K562 (cell line): ENCODE measurements at regions not wholly inside any gene's neighbourhood (a gene's known extent, or its start where the extent isn't known, plus 50 kb on each side); places are given as distances from the start of the nearest gene placed in this dataset.

Experiments used
- ATAC-seq: fragments of 200-7000 bp; cut with Tn5 transposase; 3 replicates; pipeline ENCODE4 v1.9.1; 2020; ENCODE audit warnings: moderate library complexity
- BruUV-seq: library from RNA; stranded (reverse); fragments of 400-500 nt; replicated peaks from 2 replicates; lab custom pipeline; 2021; lab: Mats Ljungman, UMichigan
- CTCF ChIA-PET: fragments of 300-600 bp; formaldehyde crosslinking; extraction: SDS; loops from one replicate; lab custom pipeline; 2021; ENCODE audit warnings: low intra/inter-chr PET ratio; lab: Yijun Ruan, JAX
- POLR2A ChIA-PET: fragments of 300-600, 350-650 bp; sonication (Branson Sonifier 250); formaldehyde crosslinking; extraction: SDS; loops from one replicate; lab custom pipeline; 2021; ENCODE audit warnings: antibody characterized with exemption, inconsistent platforms; lab: Yijun Ruan, JAX
- DNase-seq, 4 experiments: peaks; one replicate each; pipeline versions ENCODE4 v3.0.0 to v3.0.0-alpha.2; 2011 to 2018; ENCODE audit warnings: low spot score in 3 of 4, mixed read lengths in 3 of 4; ENCODE audit errors: extremely low read depth in 1 of 4
- FAIRE-seq: peaks from 2 replicates; lab custom pipeline; 2011; peaks lifted over from hg19 to GRCh38; lab: Jason Lieb, UNC
- H2AFZ ChIP-seq: 2 replicates; pipeline ENCODE4 v1.6.0; 2011; ENCODE audit warnings: low read depth, low read length, control low read depth, inconsistent platforms
- H3K27ac ChIP-seq: fragments of 200-600 bp; 3 replicates; pipeline ENCODE4 v1.8.0; 2011; ENCODE audit warnings: low read depth, mild to moderate bottlenecking, control low read depth, inconsistent platforms, low read length, moderate library complexity, mixed read lengths; ENCODE audit errors: extremely low read depth
- H3K27me3 ChIP-seq, 2 experiments: fragments of 300-600 bp in 1 of 2; 2 replicates in 1 of 2; 3 replicates in 1 of 2; pipeline versions ENCODE4 v1.6.0 to v1.8.0; 2011; ENCODE audit warnings: inconsistent platforms in 2 of 2, low read length in 2 of 2, mild to moderate bottlenecking in 1 of 2, mixed read lengths in 1 of 2, moderate library complexity in 1 of 2; ENCODE audit not compliant: control insufficient read depth in 2 of 2, insufficient read depth in 2 of 2
- H3K36me3 ChIP-seq: fragments of 300-600 bp; 3 replicates; pipeline ENCODE4 v1.8.0; 2011; ENCODE audit warnings: mild to moderate bottlenecking, low read length, inconsistent platforms; ENCODE audit not compliant: control insufficient read depth, insufficient read depth
- H3K4me1 ChIP-seq, 2 experiments: fragments of 200-600 bp in 1 of 2; replicated peaks in 1 of 2; 2 replicates in 1 of 2; 3 replicates in 1 of 2; pipeline versions ENCODE4 v1.5.1 to v1.8.0; 2011; ENCODE audit warnings: inconsistent platforms in 2 of 2, low read length in 2 of 2, mild to moderate bottlenecking in 1 of 2, mixed read lengths in 1 of 2, moderate library complexity in 1 of 2; ENCODE audit not compliant: control insufficient read depth in 2 of 2, insufficient read depth in 2 of 2
- H3K4me2 ChIP-seq: 2 replicates; pipeline ENCODE4 v1.6.1; 2011; ENCODE audit warnings: low read length, control low read depth, inconsistent platforms, mixed read lengths; ENCODE audit not compliant: insufficient read depth
- H3K4me3 ChIP-seq: fragments of 200-600 bp; sonication (generic), shearing (Covaris generic); 2 replicates; pipeline ENCODE4 v1.5.1; 2016; ENCODE audit warnings: control low read depth, inconsistent platforms
- H3K79me2 ChIP-seq: fragments of 200-600 bp; 3 replicates; pipeline ENCODE4 v1.8.0; 2011; ENCODE audit warnings: low read length, inconsistent platforms; ENCODE audit not compliant: control insufficient read depth, insufficient read depth
- H3K9ac ChIP-seq, 2 experiments: 2 replicates each; pipeline versions ENCODE4 v1.6.0 to v1.6.1; 2011; ENCODE audit warnings: low read depth in 2 of 2, low read length in 2 of 2, control low read depth in 1 of 2, inconsistent platforms in 1 of 2, mild to moderate bottlenecking in 1 of 2, mixed read lengths in 1 of 2; ENCODE audit not compliant: insufficient read depth in 1 of 2
- H3K9me1 ChIP-seq: one replicate; pipeline ENCODE4 v1.6.0; 2011; ENCODE audit warnings: inconsistent platforms, mild to moderate bottlenecking, low read length, moderate library complexity; ENCODE audit not compliant: control insufficient read depth, insufficient read depth
- H3K9me3 ChIP-seq: replicated peaks from 2 replicates; pipeline ENCODE4 v1.5.1; 2011; ENCODE audit warnings: low read depth, low read length, inconsistent platforms; ENCODE audit not compliant: control insufficient read depth, insufficient read depth
- H4K20me1 ChIP-seq: replicated peaks from 2 replicates; pipeline ENCODE4 v1.6.1; 2011; ENCODE audit warnings: low read length, inconsistent platforms, mixed read lengths; ENCODE audit not compliant: control insufficient read depth, insufficient read depth
- ATF1 ChIP-seq, 2 experiments: fragments of 450-650 bp in 1 of 2; IDR thresholded peaks; 2 replicates each; pipeline ENCODE4 v1.6.1; 2016; ENCODE audit warnings: missing compliant biosample characterization in 1 of 2, missing genetic modification characterization in 1 of 2
- C11orf30 ChIP-seq: fragments of 450-650 bp; IDR thresholded peaks from 2 replicates; pipeline ENCODE4 v1.6.1; 2016; ENCODE audit warnings: low read depth, mild to moderate bottlenecking
- CEBPG ChIP-seq, 3 experiments: fragments of 200-800 bp in 1 of 3; sonication (Bioruptor generic) in 1 of 3; sonication (generic) in 1 of 3; formaldehyde crosslinking in 1 of 3; IDR thresholded peaks in 2 of 3; conservative IDR thresholded peaks in 1 of 3; 2 replicates each; pipeline versions ENCODE4 v1.6.1 to v1.8.0; 2016 to 2022; ENCODE audit warnings: missing compliant biosample characterization in 2 of 3, missing genetic modification characterization in 2 of 3, mild to moderate bottlenecking in 1 of 3, missing genetic modification reagents in 1 of 3
- MECOM ChIP-seq: fragments of 250-450 bp; sonication (Bioruptor Pico); IDR thresholded peaks from 2 replicates; pipeline ENCODE4 v1.8.0; 2022; ENCODE audit warnings: inconsistent platforms
- POLR2B ChIP-seq: fragments of 450-650 bp; IDR thresholded peaks from 2 replicates; pipeline ENCODE4 v1.6.1; 2018; ENCODE audit warnings: low read depth; ENCODE audit not compliant: partially characterized antibody
- PTBP1 ChIP-seq: fragments of 200-400 bp; formaldehyde crosslinking; IDR thresholded peaks from 2 replicates; pipeline ENCODE4 v1.6.1; 2017; ENCODE audit warnings: low read depth, low read length
- SREBF1 ChIP-seq: fragments of 150-350 bp; IDR thresholded peaks from 2 replicates; pipeline ENCODE4 v1.6.1; 2014; ENCODE audit warnings: antibody characterized with exemption, low read depth, low read length, borderline replicate concordance
- ZBTB9 ChIP-seq: fragments of 450-650 bp; formaldehyde crosslinking; IDR thresholded peaks from 2 replicates; pipeline ENCODE4 v1.4.0; 2020; ENCODE audit warnings: mild to moderate bottlenecking, moderate library complexity
- ZNF444 ChIP-seq: fragments of 250-450 bp; sonication (Bioruptor Pico); IDR thresholded peaks from 2 replicates; pipeline ENCODE4 v1.4.0; 2020; ENCODE audit warnings: mild to moderate bottlenecking, moderate library complexity
- ZNF518B ChIP-seq: fragments of 250-450 bp; sonication (Bioruptor Pico); IDR thresholded peaks from 2 replicates; pipeline ENCODE4 v1.5.0; 2021; ENCODE audit warnings: mild to moderate bottlenecking, moderate library complexity
- ZNF644 ChIP-seq: fragments of 200-800 bp; sonication (Bioruptor generic); IDR thresholded peaks from 2 replicates; pipeline ENCODE4 v1.6.1; 2016; ENCODE audit warnings: low read depth, missing genetic modification characterization, missing compliant biosample characterization
- WGBS: fragments of 100-300 bp; shearing (Covaris generic); methylation state at CpG from one replicate; pipeline ENCODE4 v1.1.6; 2016; ENCODE audit warnings: low coverage, mixed read lengths; ENCODE audit not compliant: insufficient coverage; ENCODE audit errors: missing lambda C conversion rate; 5-methylcytosine and 5-hydroxymethylcytosine counted together
- in situ Hi-C: fragments of 300-500 bp; cut with MboI; formaldehyde crosslinking; loops from 4 replicates; pipeline ENCODE4 v1.15.0; 2018; ENCODE audit warnings: inconsistent platforms, mixed read lengths
- intact Hi-C: fragments of 100-400 bp; cut with micrococcal nuclease; formaldehyde crosslinking; loops from 2 replicates; pipeline ENCODE4 v1.14.2; 2022

GRCh38 chr7:86963599-86964230 lies 95.7 kb downstream of the ELAPOR2 start (continued):
- no peak for TF ChIP-seq ZNF518B (CRISPR knock-in tag)
- no peak for TF ChIP-seq POLR2B
- no peak for TF ChIP-seq CEBPG (CRISPR knock-in tag; IDR thresholded peaks at IDR 0.05)
- TF ChIP-seq CEBPG (tag; conservative IDR thresholded peaks at IDR 0.05 in 1 of 2, IDR thresholded peaks at IDR 0.05 in 1 of 2): peak; percentile 33 to 93; a peak in 3 of 4 replicates
- TF ChIP-seq MECOM: peak; percentile 54; the same call in 1 of the 2 replicates
- TF ChIP-seq ATF1 (CRISPR knock-in tag; IDR thresholded peaks at IDR 0.05): no peak
- no peak for TF ChIP-seq ATF1 (tag; IDR thresholded peaks at IDR 0.05)
- TF ChIP-seq PTBP1: no peak
- TF ChIP-seq, all 486 proteins: peak for 14

GRCh38 chr7:86962623-86963022 lies 96.8 kb downstream of the ELAPOR2 start:
- no peak for DNase-seq
- Histone ChIP-seq H4K20me1 (peaks cover 7% of the 10 kb centered on the region; the same call in 1 of the 2 replicates), H3K27ac (no peak overlapping the region), H3K9me3 (no peaks in the 10 kb centered on the region), H3K4me2 (no peak overlapping the region), H3K36me3 (no peaks in the 10 kb centered on the region), H3K27me3 (no peaks in the 10 kb centered on the region), H3K4me1 (peaks cover 0 to 12% of the 10 kb centered on the region in 2 experiments; a peak in 2 of 5 replicates), H3K79me2 (peaks cover 14% of the 10 kb centered on the region; the same call in 2 of the 3 replicates), H3K9me1 (no peaks in the 10 kb centered on the region), H3K9ac (no peak overlapping the region), H3K4me3 (no peak overlapping the region), H2AFZ (no peak overlapping the region)
- intact Hi-C loops: no loop called here
- no peak for FAIRE-seq
- ChIA-PET POLR2A (interaction anchor here (0.7 to 1.1 kb wide), 3 partner anchors 10 to 62 kb away, joined by 3 to 4 read pairs (median 4); no protein-coding TSS in a partner anchor), CTCF (no interaction called here)
- no peak for ATAC-seq
- WGBS: 61% methylated on average over 3 of the region's 3 CpGs
- no TSS peak for BruUV-seq
- in situ Hi-C loops: no loop called here
- no peak for TF ChIP-seq ZNF444
- no peak for TF ChIP-seq SREBF1
- no peak for TF ChIP-seq ZNF644 (tag)
- no peak for TF ChIP-seq C11orf30
- TF ChIP-seq ZBTB9 (CRISPR knock-in tag): no peak
